NCI-H526 (cell line): ENCODE measurements at regions not wholly inside any gene's neighbourhood (a gene's known extent, or its start where the extent isn't known, plus 50 kb on each side); places are given as distances from the start of the nearest gene placed in this dataset.
"Not testable (repeated sequence)": the region's sequence is repeated elsewhere in the genome, so short reads cannot be mapped to it uniquely, and the experiment has no call there.

ENCODE experiments used
- DNase-seq, 2 experiments: peaks; one replicate each; lab custom pipeline; 2025; lab: John Stamatoyannopoulos, UW

- DNase-seq: no peak
Observed at GRCh38 chr10:78414380-78414779, 380.7 kb downstream of the RPS24 start.

DNA sequence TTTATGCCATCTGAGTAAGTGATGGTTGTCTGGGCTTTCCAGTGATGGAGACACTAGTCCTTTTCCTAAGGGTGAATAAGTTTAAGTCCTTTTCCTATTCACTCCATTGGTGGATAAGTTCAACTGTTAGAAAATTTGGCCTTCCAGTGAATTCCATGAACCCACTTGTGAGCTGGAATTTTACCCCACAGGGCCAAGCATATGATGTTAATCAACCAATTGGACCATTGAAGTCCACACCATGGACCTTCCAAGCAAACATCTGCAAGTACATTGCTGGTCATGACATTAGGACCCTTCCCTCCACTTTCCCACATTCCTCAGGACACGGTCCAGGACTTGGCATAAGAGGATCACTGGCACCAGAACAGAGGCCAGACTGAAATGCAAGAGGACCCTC, 381.4 kb downstream of the RPS24 start:
- no peak for DNase-seq

- no peak for DNase-seq
Observed at GRCh38 chr10:78416031-78417011, 382.7 kb downstream of the RPS24 start.

GRCh38 chr10:78417425-78418370, 384.0 kb downstream of the RPS24 start:
- DNase-seq: no peak

DNA sequence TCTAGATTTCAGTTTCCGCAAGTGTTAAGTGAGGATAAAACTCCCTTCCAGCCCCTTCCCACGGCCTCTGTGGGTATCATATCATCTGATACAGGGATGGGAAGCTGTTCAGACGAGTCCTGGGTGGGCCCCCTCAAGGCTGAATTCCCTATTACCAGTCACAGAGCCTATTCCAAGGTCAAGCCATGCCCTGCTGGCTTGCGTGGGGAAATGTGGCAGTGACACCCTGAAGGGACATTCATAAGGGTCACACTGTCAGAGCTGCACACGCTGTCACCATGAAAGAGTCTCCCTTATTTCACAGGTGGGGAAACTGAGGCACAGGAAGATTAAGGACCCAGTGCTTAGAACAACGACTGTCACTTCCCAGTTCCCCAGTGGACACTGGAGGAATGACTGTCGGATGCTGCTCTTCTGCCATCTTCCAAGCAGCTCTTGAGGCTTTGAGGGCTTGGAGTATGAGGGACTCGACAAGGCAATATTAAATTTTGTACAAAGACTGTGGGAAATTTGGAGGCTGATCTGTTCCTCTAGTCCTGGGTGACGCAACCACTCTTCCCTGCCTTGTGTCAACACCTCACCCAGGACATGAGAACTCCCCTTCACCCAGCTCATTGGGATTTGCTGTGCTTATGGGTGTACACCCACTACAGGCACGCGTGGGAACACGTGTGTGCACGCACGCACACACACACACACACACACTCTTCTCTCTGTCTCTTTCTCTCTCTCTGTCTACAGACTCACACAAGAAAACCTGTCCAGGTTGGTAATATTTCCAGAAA, 386.0 kb downstream of the RPS24 start:
- no peak for DNase-seq

DNA sequence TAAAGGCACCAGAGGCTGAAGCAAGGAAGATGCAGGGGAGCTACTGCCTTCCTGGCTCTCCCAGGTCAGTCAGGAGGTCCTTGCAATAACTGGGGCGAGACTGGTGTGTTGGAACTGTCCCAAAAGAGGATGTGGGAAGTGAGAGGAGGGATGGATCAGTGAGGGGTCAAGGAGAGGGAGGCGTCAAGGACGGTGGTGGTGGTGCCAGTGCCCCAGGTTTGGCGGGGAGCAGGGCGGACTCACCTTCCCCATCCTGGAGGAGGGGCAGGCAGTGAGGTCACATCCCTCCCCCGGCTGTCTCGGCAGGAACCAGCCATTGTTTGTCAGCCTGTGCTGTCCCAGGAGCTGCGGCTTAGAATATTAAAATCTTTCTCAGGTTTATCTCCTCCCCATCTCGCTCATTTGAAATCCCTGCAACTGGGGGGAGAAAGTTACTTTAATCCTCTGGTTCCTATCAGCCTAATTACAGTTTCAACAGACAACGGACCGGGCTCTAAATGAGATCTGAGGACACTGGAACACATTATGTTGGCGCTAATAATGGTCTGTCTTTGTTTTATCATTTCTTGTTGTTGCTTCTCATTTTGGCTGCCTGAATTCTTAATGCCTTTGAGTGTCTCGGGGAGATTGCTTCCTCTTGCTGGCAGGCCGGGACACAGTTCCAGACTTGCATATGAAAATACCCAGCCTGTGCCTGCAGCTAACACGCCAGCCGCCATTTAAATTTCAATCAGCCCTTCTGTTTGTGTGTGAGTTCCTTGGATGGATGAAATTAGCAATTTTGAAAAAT, 387.5 kb downstream of the RPS24 start:
- no peak for DNase-seq

DNA sequence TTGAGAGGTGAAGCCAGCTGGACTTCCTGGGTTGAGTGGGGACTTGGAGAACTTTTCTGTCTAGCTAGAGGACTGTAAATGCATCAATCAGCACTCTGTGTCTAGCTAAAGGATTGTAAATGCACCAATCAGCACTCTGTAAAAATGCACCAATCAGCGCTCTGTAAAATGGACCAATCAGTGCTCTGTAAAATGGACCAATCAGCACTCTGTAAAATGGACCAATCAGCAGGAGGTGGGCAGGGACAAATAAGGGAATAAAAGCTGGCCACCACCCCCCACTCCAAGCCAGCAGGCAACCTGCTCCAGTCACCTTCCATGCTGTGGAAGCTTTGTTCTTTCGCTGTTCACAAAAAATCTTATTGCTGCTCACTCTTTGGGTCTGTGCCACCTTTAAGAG, 390.4 kb downstream of the RPS24 start:
- not testable (repeated sequence) for DNase-seq

DNA sequence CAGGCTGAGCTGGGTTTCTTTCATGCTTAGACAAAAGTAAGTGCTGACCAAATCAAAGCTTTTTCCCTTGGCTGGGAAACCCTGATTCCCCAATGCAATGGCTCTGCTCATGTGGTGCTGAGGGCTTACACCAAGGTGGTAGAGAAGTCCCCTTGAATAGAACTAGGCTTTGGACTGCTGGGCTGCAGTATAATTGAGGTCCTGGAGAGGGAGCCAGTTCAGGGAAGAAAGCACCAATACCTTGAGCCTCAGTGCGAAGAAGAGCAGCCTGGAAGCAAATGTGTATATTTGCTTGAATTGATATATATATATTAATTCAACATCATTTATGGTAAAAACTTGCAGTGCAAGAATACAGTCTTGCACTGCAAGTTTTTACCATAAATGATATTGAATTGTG, 391.1 kb downstream of the RPS24 start:
- peak; percentile 2 to 31 for DNase-seq

GRCh38 chr10:78426181-78426580, 392.5 kb downstream of the RPS24 start:
- no peak for DNase-seq

GRCh38 chr10:78427497-78428031, 393.9 kb downstream of the RPS24 start:
- no peak for DNase-seq

DNA sequence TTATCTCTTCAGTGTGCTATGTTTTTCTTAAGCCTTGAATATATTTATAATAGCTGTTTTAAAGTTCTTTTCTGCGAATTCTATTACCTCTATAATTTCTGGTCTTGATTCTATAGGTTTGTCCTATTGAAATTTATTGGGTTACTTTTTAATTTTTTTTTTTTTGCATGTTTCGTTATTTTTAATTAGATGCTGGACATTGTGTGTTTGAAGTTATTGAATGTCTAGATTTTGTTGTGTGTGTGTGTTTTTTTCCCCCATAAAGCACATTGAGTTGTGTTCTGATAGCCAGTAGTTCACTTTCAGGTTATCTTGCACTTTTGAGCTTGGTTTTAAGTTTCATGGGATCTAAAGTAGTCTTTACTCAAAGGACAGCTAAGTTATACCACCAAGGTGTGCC, 394.9 kb downstream of the RPS24 start:
- no peak for DNase-seq

- DNase-seq: no peak
Observed at GRCh38 chr10:78429984-78430383, 396.3 kb downstream of the RPS24 start.

- peak in 1 of 2 experiments; percentile 8 for DNase-seq
Observed at GRCh38 chr10:78432583-78432982, 398.9 kb downstream of the RPS24 start.

DNA sequence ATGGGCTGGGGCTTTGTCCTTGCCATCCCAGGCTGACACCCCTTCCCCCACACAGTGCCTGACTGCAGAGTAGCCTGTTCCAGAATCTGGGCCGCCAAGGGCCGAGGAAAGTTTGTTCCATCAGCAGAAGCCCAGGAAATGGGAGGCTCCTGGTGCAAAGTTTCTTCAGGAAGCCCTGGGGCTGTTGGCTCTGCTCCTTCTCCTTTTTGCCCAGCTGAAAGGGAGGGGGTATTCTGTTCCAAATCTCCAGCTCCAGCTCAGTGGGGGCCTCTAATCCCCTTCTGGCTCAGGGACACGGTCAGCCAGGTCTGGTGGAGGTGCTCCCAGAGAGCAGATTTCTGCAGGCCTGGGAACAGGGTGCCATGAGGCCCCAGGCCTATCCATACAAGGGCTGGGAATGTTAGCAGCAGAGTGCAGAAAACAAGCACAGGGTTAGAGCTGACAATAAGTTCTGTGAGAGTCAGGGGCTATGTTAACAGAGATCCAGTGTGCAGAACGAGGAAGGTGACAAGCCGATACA, 399.5 kb downstream of the RPS24 start:
- DNase-seq: no peak

GRCh38 chr10:78433766-78434535, 400.3 kb downstream of the RPS24 start:
- peak in 1 of 2 experiments; percentile 59 for DNase-seq

DNA sequence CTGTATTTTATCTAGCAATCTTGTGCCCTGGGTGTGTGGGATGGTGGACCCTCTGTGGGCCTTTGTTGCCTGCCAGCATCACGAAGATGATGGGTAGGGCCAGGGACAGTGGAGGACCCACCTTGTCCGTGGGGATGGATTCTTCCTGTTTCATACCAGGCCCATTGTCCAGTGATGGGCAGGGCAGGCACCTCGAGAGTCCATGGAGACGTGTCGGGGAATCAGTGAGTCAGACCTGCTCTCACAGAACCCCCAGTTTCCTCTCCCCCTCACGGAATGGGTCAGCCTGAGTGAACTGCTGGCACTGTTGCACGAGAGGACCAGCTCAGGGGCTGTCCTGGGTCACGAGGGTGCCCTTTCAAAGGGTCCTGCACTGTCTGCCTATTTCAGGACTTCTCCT, 401.2 kb downstream of the RPS24 start:
- no peak for DNase-seq

DNA sequence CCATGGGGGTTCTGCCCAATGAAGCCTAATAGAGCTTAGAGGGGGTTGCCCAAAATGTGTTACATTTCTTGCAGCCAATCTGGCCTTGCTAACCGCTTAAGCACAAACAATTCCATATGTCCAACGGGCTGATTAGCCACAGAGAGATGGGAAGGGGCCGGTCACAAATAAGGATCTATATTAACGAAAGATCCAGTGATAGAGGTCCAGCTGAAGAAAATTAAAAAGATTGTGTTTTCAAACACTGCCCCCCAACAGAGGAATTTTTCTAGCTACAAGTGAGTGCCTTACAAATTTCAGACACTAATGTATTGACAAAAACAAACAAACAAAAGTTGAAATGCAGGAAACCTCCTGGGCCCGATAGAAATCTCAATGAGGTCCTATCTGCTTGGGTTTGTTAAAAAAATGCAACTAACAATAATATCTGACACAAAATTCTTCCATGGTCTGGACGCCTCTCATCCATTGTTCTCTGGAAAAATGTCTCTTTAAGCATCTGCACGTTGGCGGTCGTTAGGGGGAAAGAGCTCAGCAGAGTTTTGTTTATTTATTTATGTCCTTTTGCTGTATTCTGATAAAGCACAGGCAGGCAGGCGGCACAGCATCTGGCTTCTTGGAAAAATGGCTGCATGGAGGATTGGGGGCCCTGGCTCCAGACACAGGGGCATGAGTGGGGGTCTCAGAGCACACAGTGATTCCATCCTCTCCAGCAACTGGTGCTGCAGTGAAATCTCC, 402.0 kb downstream of the RPS24 start:
- no peak for DNase-seq

DNA sequence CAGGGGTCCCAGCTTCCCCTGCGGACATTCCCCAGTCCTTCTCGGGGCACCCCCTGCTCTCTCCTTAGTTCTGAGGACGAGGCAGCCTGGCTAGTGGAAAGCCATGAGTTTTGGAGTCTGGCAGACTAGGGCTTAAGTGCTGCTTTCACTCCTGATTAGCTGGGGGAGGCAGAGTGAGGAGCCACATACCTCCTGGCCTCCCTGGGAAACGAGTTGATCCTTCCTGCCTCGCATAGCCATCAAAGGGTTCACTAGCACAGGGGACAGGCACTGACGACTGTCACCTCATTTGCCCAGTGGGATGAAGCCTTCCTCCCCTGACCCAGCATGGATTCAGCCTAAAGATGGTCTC, 402.5 kb downstream of the RPS24 start:
- DNase-seq: no peak
